ENCODE measurements at regions not wholly inside any gene's neighbourhood (a gene's known extent, or its start where the extent isn't known, plus 50 kb on each side); places are given as distances from the start of the nearest gene placed in this dataset.

- TF ChIP-seq POLR2AphosphoS5 (IDR thresholded peaks at IDR 0.05; ENCODE audit: low read depth, low read length) (no peak), REST (IDR thresholded peaks at IDR 0.05; ENCODE audit: insufficient read depth in 1 of 2, low read depth in 2 of 2, low read length in 1 of 2) (no peak), TCF7L2 (IDR thresholded peaks at IDR 0.05; ENCODE audit: low read depth, low read length) (no peak), SIN3A (IDR thresholded peaks at IDR 0.05; ENCODE audit: borderline replicate concordance, insufficient read depth, low read depth, low read length) (no peak), CTCF (IDR thresholded peaks at IDR 0.05) (no peak)
- in situ Hi-C loops (cut with HindIII; ENCODE audit: low pct_unique_long_range_greater_than_20kb, low sequenced_read_pairs) = no loop called here
- no peaks in the 10 kb centered on the region for H3K36me3 ChIP-seq (ENCODE audit: control insufficient read depth, insufficient read depth, low read length)
- no peaks in the 10 kb centered on the region for H3K4me1 ChIP-seq (ENCODE audit: control insufficient read depth, insufficient read depth, low read length)
- BruUV-seq (replicated peaks) = no TSS peak
- no peak overlapping the region for H3K27ac ChIP-seq (ENCODE audit: low read length)
- intact Hi-C loops (cut with micrococcal nuclease; ENCODE audit: unreplicated experiment) = no loop called here
- H3K27me3 ChIP-seq (ENCODE audit: control insufficient read depth, insufficient read depth, low read length) = no peaks in the 10 kb centered on the region
- ChIA-PET CTCF (no interaction called here), POLR2A (no interaction called here)
- ATAC-seq = no peak
- no peak for DNase-seq (ENCODE audit: low read depth, low spot score)
- no peaks in the 10 kb centered on the region for H3K9me3 ChIP-seq (ENCODE audit: control insufficient read depth, insufficient read depth, low read depth, low read length)
- H3K4me3 ChIP-seq (ENCODE audit: low read depth in 2 of 2, low read length in 2 of 2) = no peak overlapping the region
Measured at GRCh38 chr7:42348631-42349030, 111.6 kb upstream of the GLI3 start.

GRCh38 chr7:42348071-42348470 lies 111.1 kb upstream of the GLI3 start:
- ChIA-PET CTCF (no interaction called here), POLR2A (no interaction called here)
- H3K4me3 ChIP-seq (ENCODE audit: low read depth in 2 of 2, low read length in 2 of 2) = no peak overlapping the region
- in situ Hi-C loops (cut with HindIII; ENCODE audit: low pct_unique_long_range_greater_than_20kb, low sequenced_read_pairs) (no loop called here), intact Hi-C loops (cut with micrococcal nuclease; ENCODE audit: unreplicated experiment) (no loop called here)
- no peaks in the 10 kb centered on the region for H3K9me3 ChIP-seq (ENCODE audit: control insufficient read depth, insufficient read depth, low read depth, low read length)
- DNase-seq (ENCODE audit: low read depth, low spot score) (no peak), ATAC-seq (no peak)
- no peak for TF ChIP-seq POLR2AphosphoS5 (IDR thresholded peaks at IDR 0.05; ENCODE audit: low read depth, low read length)
- no peaks in the 10 kb centered on the region for H3K36me3 ChIP-seq (ENCODE audit: control insufficient read depth, insufficient read depth, low read length)
- no peaks in the 10 kb centered on the region for H3K27me3 ChIP-seq (ENCODE audit: control insufficient read depth, insufficient read depth, low read length)
- no peaks in the 10 kb centered on the region for H3K4me1 ChIP-seq (ENCODE audit: control insufficient read depth, insufficient read depth, low read length)
- BruUV-seq (replicated peaks) = no TSS peak
- H3K27ac ChIP-seq (ENCODE audit: low read length) = no peak overlapping the region

GRCh38 chr7:42347616-42348015 lies 110.6 kb upstream of the GLI3 start:
- Histone ChIP-seq H3K4me3 (ENCODE audit: low read depth in 2 of 2, low read length in 2 of 2) (no peak overlapping the region), H3K9me3 (ENCODE audit: control insufficient read depth, insufficient read depth, low read depth, low read length) (no peaks in the 10 kb centered on the region), H3K4me1 (ENCODE audit: control insufficient read depth, insufficient read depth, low read length) (no peaks in the 10 kb centered on the region), H3K27ac (ENCODE audit: low read length) (no peak overlapping the region), H3K27me3 (ENCODE audit: control insufficient read depth, insufficient read depth, low read length) (no peaks in the 10 kb centered on the region), H3K36me3 (ENCODE audit: control insufficient read depth, insufficient read depth, low read length) (no peaks in the 10 kb centered on the region)
- ATAC-seq = no peak
- CTCF ChIA-PET = no interaction called here
- intact Hi-C loops (cut with micrococcal nuclease; ENCODE audit: unreplicated experiment) = no loop called here
- DNase-seq (ENCODE audit: low read depth, low spot score) = no peak
- TF ChIP-seq REST (IDR thresholded peaks at IDR 0.05; ENCODE audit: insufficient read depth in 1 of 2, low read depth in 2 of 2, low read length in 1 of 2) (no peak), TCF7L2 (IDR thresholded peaks at IDR 0.05; ENCODE audit: low read depth, low read length) (no peak), SIN3A (IDR thresholded peaks at IDR 0.05; ENCODE audit: borderline replicate concordance, insufficient read depth, low read depth, low read length) (no peak), CTCF (IDR thresholded peaks at IDR 0.05) (no peak), POLR2AphosphoS5 (IDR thresholded peaks at IDR 0.05; ENCODE audit: low read depth, low read length) (no peak)
- no TSS peak for BruUV-seq (replicated peaks)
- in situ Hi-C loops (cut with HindIII; ENCODE audit: low pct_unique_long_range_greater_than_20kb, low sequenced_read_pairs) = no loop called here
- POLR2A ChIA-PET = no interaction called here
